Smooth muscle cell (in vitro differentiated cells): ENCODE measurements at regions not wholly inside any gene's neighbourhood (a gene's known extent, or its start where the extent isn't known, plus 50 kb on each side); places are given as distances from the start of the nearest gene placed in this dataset.
A peak's percentile ranks its signal among the peaks of the same experiment; 100 is the strongest.
"Not testable (repeated sequence)": the region's sequence is repeated elsewhere in the genome, so short reads cannot be mapped to it uniquely, and the experiment has no call there.

Source experiments
- DNase-seq: peaks from one replicate; lab custom pipeline; 2025; ENCODE audit not compliant: unreplicated experiment; lab: John Stamatoyannopoulos, UW
- H2AFZ ChIP-seq: fragments of 200-600 bp; sonication (generic); 2 replicates; pipeline ENCODE4 v1.6.0; 2016; ENCODE audit warnings: antibody characterized with exemption, low read depth, mild to moderate bottlenecking
- H3F3A ChIP-seq: fragments of 200-600 bp; sonication (generic); 2 replicates; pipeline ENCODE4 v1.6.0; 2017; ENCODE audit warnings: antibody characterized with exemption, low read depth
- H3K27ac ChIP-seq: fragments of 200-600 bp; sonication (generic); 2 replicates; pipeline ENCODE4 v1.5.1; 2016; ENCODE audit warnings: low read depth, mild to moderate bottlenecking
- H3K27me3 ChIP-seq: fragments of 200-600 bp; sonication (generic); 2 replicates; pipeline ENCODE4 v1.6.1; 2016; ENCODE audit warnings: low read depth, mild to moderate bottlenecking
- H3K36me3 ChIP-seq: fragments of 200-600 bp; sonication (generic); 2 replicates; pipeline ENCODE4 v1.5.1; 2016; ENCODE audit warnings: low read depth
- H3K4me1 ChIP-seq: fragments of 200-600 bp; sonication (generic); 2 replicates; pipeline ENCODE4 v1.5.1; 2016; ENCODE audit warnings: low read depth
- H3K4me2 ChIP-seq: fragments of 200-600 bp; sonication (generic); 2 replicates; pipeline ENCODE4 v1.6.0; 2016; ENCODE audit warnings: mild to moderate bottlenecking
- H3K4me3 ChIP-seq: fragments of 200-600 bp; sonication (generic); 2 replicates; pipeline ENCODE4 v1.5.1; 2016; ENCODE audit warnings: mild to moderate bottlenecking
- H3K79me2 ChIP-seq: fragments of 200-600 bp; sonication (generic); 2 replicates; pipeline ENCODE4 v1.6.0; 2016; ENCODE audit warnings: low read depth, mild to moderate bottlenecking
- H3K9ac ChIP-seq: fragments of 200-600 bp; sonication (generic); 2 replicates; pipeline ENCODE4 v1.6.0; 2016; ENCODE audit warnings: low read depth
- H3K9me3 ChIP-seq: fragments of 200-600 bp; sonication (generic); replicated peaks from 2 replicates; pipeline ENCODE4 v1.5.1; 2016; ENCODE audit warnings: low read depth
- H4K20me1 ChIP-seq: fragments of 200-600 bp; sonication (generic); 2 replicates; pipeline ENCODE4 v1.6.0; 2016; ENCODE audit warnings: low read depth
- CTCF ChIP-seq: fragments of 200-600 bp; sonication (generic); IDR thresholded peaks from 2 replicates; pipeline ENCODE4 v1.5.1; 2017; ENCODE audit warnings: borderline replicate concordance, mild to moderate bottlenecking, antibody characterized with exemption; ENCODE audit not compliant: insufficient read depth, poor library complexity, severe bottlenecking
- WGBS: methylation state at CpG from one replicate; pipeline ENCODE4 v1.1.7; 2016; ENCODE audit warnings: low lambda C conversion rate; 5-methylcytosine and 5-hydroxymethylcytosine counted together

- no peak for DNase-seq
- Histone ChIP-seq H4K20me1 (no peaks in the 10 kb centered on the region), H3K27me3 (no peaks in the 10 kb centered on the region), H3K9ac (no peak overlapping the region), H3K27ac (no peak overlapping the region), H3K4me2 (no peak overlapping the region), H3K9me3 (no peaks in the 10 kb centered on the region), H3K4me1 (no peaks in the 10 kb centered on the region), H3K36me3 (no peaks in the 10 kb centered on the region), H3F3A (no peaks in the 10 kb centered on the region), H3K4me3 (no peak overlapping the region), H2AFZ (no peak overlapping the region), H3K79me2 (no peaks in the 10 kb centered on the region)
- no peak for TF ChIP-seq CTCF
- 88% methylated on average over 1 of the region's 1 CpG for WGBS
Observed at GRCh38 chr10:108608860-108609259, 1314.5 kb downstream of the XPNPEP1 start.

GRCh38 chr10:108601851-108602250 is 1321.5 kb downstream of the XPNPEP1 start:
- DNase-seq = no peak
- WGBS = 4% methylated on average over 2 of the region's 2 CpGs
- no peak for TF ChIP-seq CTCF
- Histone ChIP-seq H3K9ac (no peak overlapping the region), H3F3A (no peaks in the 10 kb centered on the region), H3K27ac (peak overlapping the region; percentile 6), H3K79me2 (no peaks in the 10 kb centered on the region), H4K20me1 (no peaks in the 10 kb centered on the region), H3K4me1 (peaks cover 4% of the 10 kb centered on the region), H3K9me3 (no peaks in the 10 kb centered on the region), H3K4me2 (no peak overlapping the region), H2AFZ (no peak overlapping the region), H3K27me3 (no peaks in the 10 kb centered on the region), H3K36me3 (no peaks in the 10 kb centered on the region), H3K4me3 (no peak overlapping the region)

- H3K79me2 ChIP-seq, H4K20me1 ChIP-seq: not testable (repeated sequence)
- WGBS = 39% methylated on average over 4 of the region's 4 CpGs
Observed at GRCh38 chr10:108600511-108600910, 1322.8 kb downstream of the XPNPEP1 start.

GRCh38 chr10:108599317-108599716 is 1324.0 kb downstream of the XPNPEP1 start:
- H3K9me3 ChIP-seq, H3K4me3 ChIP-seq, H3F3A ChIP-seq, H3K9ac ChIP-seq, H4K20me1 ChIP-seq, H3K4me2 ChIP-seq, DNase-seq, H3K36me3 ChIP-seq, H2AFZ ChIP-seq, H3K79me2 ChIP-seq, H3K4me1 ChIP-seq, H3K27me3 ChIP-seq: not testable (repeated sequence)
- WGBS = 78% methylated on average over 11 of the region's 11 CpGs
- peak overlapping the region; percentile 31 for H3K27ac ChIP-seq

More at GRCh38 chr10:108600511-108600910, 1322.8 kb downstream of the XPNPEP1 start:
- not testable (repeated sequence) for H3K36me3 ChIP-seq, H3K4me2 ChIP-seq, H3K4me1 ChIP-seq, H3K9ac ChIP-seq, DNase-seq, H3K27me3 ChIP-seq, H3K4me3 ChIP-seq, H2AFZ ChIP-seq, H3K9me3 ChIP-seq, H3F3A ChIP-seq
- H3K27ac ChIP-seq = peak overlapping the region; percentile 61

- Histone ChIP-seq H3K4me2 (no peak overlapping the region), H3K9ac (no peak overlapping the region), H3K36me3 (no peaks in the 10 kb centered on the region), H3K79me2 (no peaks in the 10 kb centered on the region), H3K27ac (peak overlapping the region; percentile 54), H2AFZ (no peak overlapping the region), H3K27me3 (no peaks in the 10 kb centered on the region), H3K4me3 (no peak overlapping the region), H3F3A (no peaks in the 10 kb centered on the region), H4K20me1 (no peaks in the 10 kb centered on the region), H3K9me3 (no peaks in the 10 kb centered on the region), H3K4me1 (peaks cover 4% of the 10 kb centered on the region)
- no peak for TF ChIP-seq CTCF
- no peak for DNase-seq
Observed at GRCh38 chr10:108598831-108599230, 1324.5 kb downstream of the XPNPEP1 start.
